ENCODE measurements at regions not wholly inside any gene's neighbourhood (a gene's known extent, or its start where the extent isn't known, plus 50 kb on each side); places are given as distances from the start of the nearest gene placed in this dataset.
"Not testable (repeated sequence)": the region's sequence is repeated elsewhere in the genome, so short reads cannot be mapped to it uniquely, and the experiment has no call there.

- no peak for ATAC-seq (ENCODE audit: low FRiP score)
- no peak for DNase-seq (ENCODE audit: low spot score)
- TF ChIP-seq CTCF (IDR thresholded peaks at IDR 0.05), result no peak
Observed at GRCh38 chr9:27838876-27839275, 265.6 kb upstream of the C9orf72 start.

GRCh38 chr9:27839767-27840166, 266.5 kb upstream of the C9orf72 start:
- not testable (repeated sequence) for DNase-seq (ENCODE audit: low spot score); ATAC-seq (ENCODE audit: low FRiP score)

GRCh38 chr9:27844797-27845196, 271.5 kb upstream of the C9orf72 start:
- TF ChIP-seq CTCF (IDR thresholded peaks at IDR 0.05), result no peak
- ATAC-seq (ENCODE audit: low FRiP score) (no peak), DNase-seq (ENCODE audit: low spot score) (no peak)

- DNase-seq (ENCODE audit: low spot score), result no peak
Observed at GRCh38 chr9:27847380-27847779, 274.1 kb upstream of the C9orf72 start.

GRCh38 chr9:27847818-27848217, 274.5 kb upstream of the C9orf72 start:
- ATAC-seq (ENCODE audit: low FRiP score), result no peak
- no peak for TF ChIP-seq CTCF (IDR thresholded peaks at IDR 0.05)
- no peak for DNase-seq (ENCODE audit: low spot score)

More at GRCh38 chr9:27847380-27847779, 274.1 kb upstream of the C9orf72 start:
- no peak for ATAC-seq (ENCODE audit: low FRiP score)
- TF ChIP-seq CTCF (IDR thresholded peaks at IDR 0.05), result no peak

- ATAC-seq (ENCODE audit: low FRiP score) (no peak), DNase-seq (ENCODE audit: low spot score) (no peak)
- TF ChIP-seq CTCF (IDR thresholded peaks at IDR 0.05), result no peak
Observed at GRCh38 chr9:27848315-27848714, 275.0 kb upstream of the C9orf72 start.

- no peak for TF ChIP-seq CTCF (IDR thresholded peaks at IDR 0.05)
- DNase-seq (ENCODE audit: low spot score), result no peak
- ATAC-seq (ENCODE audit: low FRiP score), result no peak
Observed at GRCh38 chr9:27851858-27852257, 278.6 kb upstream of the C9orf72 start.

GRCh38 chr9:27853529-27853928, 280.2 kb upstream of the C9orf72 start:
- no peak for ATAC-seq (ENCODE audit: low FRiP score)
- no peak for TF ChIP-seq CTCF (IDR thresholded peaks at IDR 0.05)
- DNase-seq (ENCODE audit: low spot score), result no peak
